SU-DHL-6 (cell line): ENCODE measurements at regions not wholly inside any gene's neighbourhood (a gene's known extent, or its start where the extent isn't known, plus 50 kb on each side); places are given as distances from the start of the nearest gene placed in this dataset.

Experiments
- CTCF ChIP-seq: fragments of 200-600 bp; sonication (generic); IDR thresholded peaks from one replicate; pipeline ENCODE4 v1.5.1; 2017; ENCODE audit warnings: antibody characterized with exemption, mild to moderate bottlenecking, low read length, moderate library complexity; ENCODE audit not compliant: insufficient read depth, poor library complexity, severe bottlenecking
- EZH2phosphoT487 ChIP-seq: fragments of 200-600 bp; sonication (generic), shearing (Covaris generic); conservative IDR thresholded peaks from 2 replicates; pipeline ENCODE4 v1.6.1; 2018; ENCODE audit warnings: mild to moderate bottlenecking, antibody characterized with exemption, low read length, moderate library complexity, mixed read lengths

- no peak for TF ChIP-seq CTCF
- TF ChIP-seq EZH2phosphoT487, result no peak
Measured at GRCh38 chr16:11420895-11421294, 75.6 kb downstream of the RMI2 start.
